ENCODE measurements at regions not wholly inside any gene's neighbourhood (a gene's known extent, or its start where the extent isn't known, plus 50 kb on each side); places are given as distances from the start of the nearest gene placed in this dataset.
"Not testable (repeated sequence)": the region's sequence is repeated elsewhere in the genome, so short reads cannot be mapped to it uniquely, and the experiment has no call there.

DNA sequence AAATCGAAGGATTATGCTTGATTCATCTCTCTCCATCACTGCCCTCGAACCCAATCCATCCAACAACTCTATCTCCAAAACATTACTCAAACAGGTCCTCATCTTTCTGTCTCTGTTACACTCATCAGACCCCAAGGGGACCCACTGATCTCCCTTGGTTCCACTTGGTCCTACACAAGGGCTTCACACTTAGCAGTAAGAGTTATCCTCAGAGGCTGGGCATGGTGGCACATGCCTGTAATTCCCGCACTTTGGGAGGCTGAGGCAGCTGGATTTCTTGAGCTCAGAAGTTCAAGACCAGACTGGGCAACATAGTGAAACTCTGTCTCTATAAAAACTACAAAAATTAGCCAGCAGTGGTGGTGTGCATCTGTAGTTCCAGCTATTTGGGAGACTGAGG lies 302.9 kb upstream of the PLGLB2 start:
- TF ChIP-seq, protein P1, sequence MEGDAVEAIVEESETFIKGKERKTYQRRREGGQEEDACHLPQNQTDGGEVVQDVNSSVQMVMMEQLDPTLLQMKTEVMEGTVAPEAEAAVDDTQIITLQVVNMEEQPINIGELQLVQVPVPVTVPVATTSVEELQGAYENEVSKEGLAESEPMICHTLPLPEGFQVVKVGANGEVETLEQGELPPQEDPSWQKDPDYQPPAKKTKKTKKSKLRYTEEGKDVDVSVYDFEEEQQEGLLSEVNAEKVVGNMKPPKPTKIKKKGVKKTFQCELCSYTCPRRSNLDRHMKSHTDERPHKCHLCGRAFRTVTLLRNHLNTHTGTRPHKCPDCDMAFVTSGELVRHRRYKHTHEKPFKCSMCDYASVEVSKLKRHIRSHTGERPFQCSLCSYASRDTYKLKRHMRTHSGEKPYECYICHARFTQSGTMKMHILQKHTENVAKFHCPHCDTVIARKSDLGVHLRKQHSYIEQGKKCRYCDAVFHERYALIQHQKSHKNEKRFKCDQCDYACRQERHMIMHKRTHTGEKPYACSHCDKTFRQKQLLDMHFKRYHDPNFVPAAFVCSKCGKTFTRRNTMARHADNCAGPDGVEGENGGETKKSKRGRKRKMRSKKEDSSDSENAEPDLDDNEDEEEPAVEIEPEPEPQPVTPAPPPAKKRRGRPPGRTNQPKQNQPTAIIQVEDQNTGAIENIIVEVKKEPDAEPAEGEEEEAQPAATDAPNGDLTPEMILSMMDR (IDR thresholded peaks at IDR 0.05; ENCODE audit: low read length) = not testable (repeated sequence)
- not testable (repeated sequence) for TF ChIP-seq EZH2phosphoT487 (IDR thresholded peaks at IDR 0.05; ENCODE audit: low read length)

Data from MM.1S (cell line).